GM19023 (cell line): ENCODE measurements at regions not wholly inside any gene's neighbourhood (a gene's known extent, or its start where the extent isn't known, plus 50 kb on each side); places are given as distances from the start of the nearest gene placed in this dataset.

ENCODE experiments used
- ATAC-seq: cut with Tn5 transposase; IDR thresholded peaks from one replicate; pipeline ENCODE4 v1.9.1; 2021; ENCODE audit warnings: mild to moderate bottlenecking, moderate library complexity; ENCODE audit not compliant: unreplicated experiment

- ATAC-seq = no peak
These were observed 179.8 kb downstream of the MED10 start for GRCh38 chr5:6198531-6198930.

- no peak for ATAC-seq
These were observed 180.9 kb downstream of the MED10 start for GRCh38 chr5:6197427-6197826.

GRCh38 chr5:6195711-6196358 lies 182.5 kb downstream of the MED10 start:
- ATAC-seq = no peak

- no peak for ATAC-seq
These were observed 183.3 kb downstream of the MED10 start for GRCh38 chr5:6194906-6195612.

GRCh38 chr5:6194261-6194875 lies 184.0 kb downstream of the MED10 start:
- no peak for ATAC-seq

- no peak for ATAC-seq
These were observed 185.0 kb downstream of the MED10 start for GRCh38 chr5:6193310-6193709.

- ATAC-seq = no peak
These were observed 187.5 kb downstream of the MED10 start for GRCh38 chr5:6190838-6191237.

GRCh38 chr5:6188976-6189375 lies 189.4 kb downstream of the MED10 start:
- ATAC-seq = no peak

- peak; percentile 91 for ATAC-seq
These were observed 190.0 kb downstream of the MED10 start for GRCh38 chr5:6188344-6188743.

- ATAC-seq = no peak
These were observed 190.8 kb downstream of the MED10 start for GRCh38 chr5:6187501-6187900.

- ATAC-seq = no peak
These were observed 192.8 kb downstream of the MED10 start for GRCh38 chr5:6185574-6185973.

GRCh38 chr5:6184481-6184880 lies 193.9 kb downstream of the MED10 start:
- no peak for ATAC-seq

- ATAC-seq = no peak
These were observed 194.7 kb downstream of the MED10 start for GRCh38 chr5:6183391-6184390.

- ATAC-seq = no peak
These were observed 196.0 kb downstream of the MED10 start for GRCh38 chr5:6182271-6182815.

- no peak for ATAC-seq
These were observed 196.5 kb downstream of the MED10 start for GRCh38 chr5:6181871-6182270.

- ATAC-seq = no peak
These were observed 197.1 kb downstream of the MED10 start for GRCh38 chr5:6181147-6181729.

- no peak for ATAC-seq
These were observed 198.0 kb downstream of the MED10 start for GRCh38 chr5:6180231-6180872.

GRCh38 chr5:6178846-6179532 lies 199.4 kb downstream of the MED10 start:
- no peak for ATAC-seq

GRCh38 chr5:6177926-6178325 lies 200.4 kb downstream of the MED10 start:
- ATAC-seq = no peak
